Peyer's patch (tissue), 4 donors: ENCODE measurements at regions not wholly inside any gene's neighbourhood (a gene's known extent, or its start where the extent isn't known, plus 50 kb on each side); places are given as distances from the start of the nearest gene placed in this dataset.
A peak's percentile ranks its signal among the peaks of the same experiment; 100 is the strongest.

Experiments used
- DNase-seq, 3 donors: peaks; one replicate each; pipeline ENCODE4 v3.0.0-alpha.2; 2017 to 2019
- H3K27ac ChIP-seq, 4 donors: fragments of 200-600 bp; sonication (generic); one replicate each; pipeline ENCODE4 v1.5.1; 2016 to 2019
- H3K27me3 ChIP-seq, 2 donors: fragments of 200-600 bp; sonication (generic); one replicate each; pipeline ENCODE4 v1.5.1; 2019
- H3K36me3 ChIP-seq, 3 donors: fragments of 200-600 bp; sonication (generic); one replicate each; pipeline ENCODE4 v1.5.1; 2016 to 2019
- H3K4me1 ChIP-seq, 4 donors: fragments of 200-600 bp; sonication (generic); one replicate each; pipeline ENCODE4 v1.5.1; 2016 to 2019
- H3K4me3 ChIP-seq, 4 donors: fragments of 200-600 bp; sonication (generic); 1 replicate in 3 of 4; 2 replicates in 1 of 4; pipeline ENCODE4 v1.5.1; 2016 to 2019; ENCODE audit warnings: mild to moderate bottlenecking in 1 of 4
- H3K9me3 ChIP-seq, 4 donors: fragments of 200-600 bp; sonication (generic); one replicate each; pipeline ENCODE4 v1.5.1; 2016 to 2019; ENCODE audit warnings: mild to moderate bottlenecking in 1 of 4
- POLR2A ChIP-seq, 2 donors: fragments of 450-650 bp; IDR thresholded peaks; one replicate each; pipeline ENCODE4 v1.5.1; 2017; ENCODE audit warnings: antibody characterized with exemption in 2 of 2, mild to moderate bottlenecking in 2 of 2, moderate library complexity in 2 of 2
- TF ChIP-seq, protein P1 (sequence below), 6 experiments: fragments of 450-650 bp in 4 of 6; fragments of 200-600 bp in 2 of 6; sonication (generic) in 1 of 6; IDR thresholded peaks; one replicate each; pipeline ENCODE4 v1.5.1; 2017 to 2019; ENCODE audit warnings: antibody characterized with exemption in 6 of 6, mild to moderate bottlenecking in 3 of 6, moderate library complexity in 1 of 6

GRCh38 chrX:39022106-39022505 is 220.8 kb downstream of the MID1IP1 start:
- H3K4me1 ChIP-seq: no peaks in the 10 kb centered on the region
- no peaks in the 10 kb centered on the region for H3K27me3 ChIP-seq
- no peaks in the 10 kb centered on the region for H3K36me3 ChIP-seq
- H3K9me3 ChIP-seq: no peaks in the 10 kb centered on the region
- no peak overlapping the region for H3K4me3 ChIP-seq
- no peak for DNase-seq
- H3K27ac ChIP-seq: no peak overlapping the region
- TF ChIP-seq, protein P1, sequence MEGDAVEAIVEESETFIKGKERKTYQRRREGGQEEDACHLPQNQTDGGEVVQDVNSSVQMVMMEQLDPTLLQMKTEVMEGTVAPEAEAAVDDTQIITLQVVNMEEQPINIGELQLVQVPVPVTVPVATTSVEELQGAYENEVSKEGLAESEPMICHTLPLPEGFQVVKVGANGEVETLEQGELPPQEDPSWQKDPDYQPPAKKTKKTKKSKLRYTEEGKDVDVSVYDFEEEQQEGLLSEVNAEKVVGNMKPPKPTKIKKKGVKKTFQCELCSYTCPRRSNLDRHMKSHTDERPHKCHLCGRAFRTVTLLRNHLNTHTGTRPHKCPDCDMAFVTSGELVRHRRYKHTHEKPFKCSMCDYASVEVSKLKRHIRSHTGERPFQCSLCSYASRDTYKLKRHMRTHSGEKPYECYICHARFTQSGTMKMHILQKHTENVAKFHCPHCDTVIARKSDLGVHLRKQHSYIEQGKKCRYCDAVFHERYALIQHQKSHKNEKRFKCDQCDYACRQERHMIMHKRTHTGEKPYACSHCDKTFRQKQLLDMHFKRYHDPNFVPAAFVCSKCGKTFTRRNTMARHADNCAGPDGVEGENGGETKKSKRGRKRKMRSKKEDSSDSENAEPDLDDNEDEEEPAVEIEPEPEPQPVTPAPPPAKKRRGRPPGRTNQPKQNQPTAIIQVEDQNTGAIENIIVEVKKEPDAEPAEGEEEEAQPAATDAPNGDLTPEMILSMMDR (IDR thresholded peaks at IDR 0.05): no peak
- no peak for TF ChIP-seq POLR2A (IDR thresholded peaks at IDR 0.05)

DNA sequence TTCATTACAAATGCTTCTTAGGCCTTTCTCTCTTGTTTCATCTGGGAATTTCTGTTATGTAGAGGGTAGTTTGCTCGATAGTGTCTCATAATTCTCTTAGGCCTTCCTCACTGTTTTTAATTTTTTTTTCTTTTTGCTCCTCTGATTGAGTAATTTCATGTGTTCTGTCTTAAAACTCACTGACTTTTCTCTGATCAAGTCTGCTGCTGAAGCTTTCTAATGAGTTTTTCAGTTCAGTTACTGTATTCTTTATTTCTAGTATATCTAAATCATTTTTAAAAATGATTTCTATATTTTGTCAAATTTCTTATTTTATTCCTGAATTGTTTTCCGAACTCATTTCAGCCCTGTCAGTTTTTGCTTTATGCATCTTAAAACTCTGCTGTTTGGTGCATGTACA is 228.0 kb downstream of the MID1IP1 start:
- Histone ChIP-seq H3K27ac (no peak overlapping the region), H3K9me3 (no peaks in the 10 kb centered on the region), H3K36me3 (no peaks in the 10 kb centered on the region), H3K4me3 (no peak overlapping the region), H3K27me3 (no peaks in the 10 kb centered on the region), H3K4me1 (no peaks in the 10 kb centered on the region)
- DNase-seq: no peak
- TF ChIP-seq POLR2A (IDR thresholded peaks at IDR 0.05): no peak
- TF ChIP-seq, protein P1 (IDR thresholded peaks at IDR 0.05): no peak

- H3K27ac ChIP-seq: no peak overlapping the region
- H3K4me1 ChIP-seq: no peaks in the 10 kb centered on the region
- H3K9me3 ChIP-seq: no peaks in the 10 kb centered on the region
- H3K27me3 ChIP-seq: no peaks in the 10 kb centered on the region
- no peak for DNase-seq
- H3K36me3 ChIP-seq: no peaks in the 10 kb centered on the region
- no peak overlapping the region for H3K4me3 ChIP-seq
- TF ChIP-seq, protein P1 (IDR thresholded peaks at IDR 0.05): no peak
- no peak for TF ChIP-seq POLR2A (IDR thresholded peaks at IDR 0.05)
Observed at GRCh38 chrX:39030636-39031035, 229.4 kb downstream of the MID1IP1 start.

- H3K4me3 ChIP-seq: no peak overlapping the region
- no peak overlapping the region for H3K27ac ChIP-seq
- TF ChIP-seq, protein P1 (IDR thresholded peaks at IDR 0.05): no peak
- TF ChIP-seq POLR2A (IDR thresholded peaks at IDR 0.05): no peak
- H3K36me3 ChIP-seq: no peaks in the 10 kb centered on the region
- DNase-seq: no peak
- no peaks in the 10 kb centered on the region for H3K9me3 ChIP-seq
- H3K4me1 ChIP-seq: no peaks in the 10 kb centered on the region
- no peaks in the 10 kb centered on the region for H3K27me3 ChIP-seq
Observed at GRCh38 chrX:39039890-39040289, 238.6 kb downstream of the MID1IP1 start.

DNA sequence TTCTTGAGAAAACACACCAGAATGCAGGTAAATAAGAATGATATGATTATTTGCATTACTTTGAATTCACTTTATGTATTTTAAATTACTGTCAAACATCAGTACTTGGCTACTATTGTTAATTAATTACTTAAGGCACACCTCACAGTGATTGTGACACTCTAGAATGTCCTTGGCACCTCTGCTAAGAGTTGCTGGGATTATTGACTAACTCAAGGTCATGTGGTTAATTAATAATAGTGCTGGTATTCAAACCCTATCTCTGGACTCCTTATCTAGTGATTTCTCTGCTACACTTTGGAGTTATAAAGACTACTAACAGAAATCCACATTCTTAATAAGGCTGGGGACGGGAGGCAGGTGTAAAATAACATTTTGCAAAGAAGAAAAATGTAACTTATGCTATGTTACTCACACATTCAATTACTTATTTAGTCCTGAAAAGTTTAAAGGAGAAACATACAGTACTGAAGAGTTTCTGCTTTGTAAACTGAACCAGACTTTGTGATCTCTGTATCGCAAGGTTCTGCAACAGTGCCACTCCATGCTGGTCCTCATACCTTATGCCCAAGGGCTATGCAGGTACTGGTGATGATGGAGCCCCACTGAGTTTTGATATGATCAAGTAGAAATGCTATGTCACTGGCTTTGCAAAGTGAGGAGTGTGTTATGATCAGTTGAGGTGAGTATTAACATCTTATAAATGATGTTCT is 242.7 kb downstream of the MID1IP1 start:
- Histone ChIP-seq H3K36me3 (no peaks in the 10 kb centered on the region), H3K9me3 (no peaks in the 10 kb centered on the region), H3K27me3 (no peaks in the 10 kb centered on the region), H3K4me3 (no peak overlapping the region), H3K27ac (peak overlapping the region in 1 of 4 donors; percentile 28), H3K4me1 (no peaks in the 10 kb centered on the region)
- no peak for TF ChIP-seq POLR2A (IDR thresholded peaks at IDR 0.05)
- TF ChIP-seq, protein P1 (IDR thresholded peaks at IDR 0.05): no peak
- no peak for DNase-seq
